Testis (tissue), 2 donors: ENCODE measurements at regions not wholly inside any gene's neighbourhood (a gene's known extent, or its start where the extent isn't known, plus 50 kb on each side); places are given as distances from the start of the nearest gene placed in this dataset.

Source experiments
- DNase-seq: peaks from one replicate; pipeline ENCODE4 v3.0.0-alpha.2; 2019
- H3K27ac ChIP-seq, 2 donors: fragments of 200-600 bp; sonication (generic); one replicate each; pipeline ENCODE4 v1.5.1; 2019
- H3K27me3 ChIP-seq: fragments of 200-600 bp; sonication (generic); one replicate; pipeline ENCODE4 v1.5.1; 2019
- H3K36me3 ChIP-seq: fragments of 200-600 bp; sonication (generic); one replicate; pipeline ENCODE4 v1.5.1; 2017; ENCODE audit warnings: low read depth; ENCODE audit errors: missing control alignments
- H3K4me1 ChIP-seq: fragments of 200-600 bp; sonication (generic); one replicate; pipeline ENCODE4 v1.5.1; 2019
- H3K4me3 ChIP-seq, 2 donors: fragments of 200-600 bp; sonication (generic); one replicate each; pipeline ENCODE4 v1.5.1; 2017 to 2019
- H3K9me3 ChIP-seq: fragments of 200-600 bp; sonication (generic); one replicate; pipeline ENCODE4 v1.5.1; 2017
- CTCF ChIP-seq, 3 experiments: fragments of 450-650 bp in 2 of 3; fragments of 200-600 bp in 1 of 3; sonication (generic) in 1 of 3; IDR thresholded peaks; one replicate each; pipeline ENCODE4 v1.5.1; 2016 to 2019; ENCODE audit warnings: antibody characterized with exemption in 3 of 3, mild to moderate bottlenecking in 2 of 3, moderate library complexity in 1 of 3
- POLR2A ChIP-seq: fragments of 450-650 bp; IDR thresholded peaks from one replicate; pipeline ENCODE4 v1.6.1; 2017; ENCODE audit warnings: antibody characterized with exemption, mild to moderate bottlenecking, moderate library complexity
- WGBS, 2 donors: methylation state at CpG; one replicate each; pipeline ENCODE4 v1.1.5; 2018; 5-methylcytosine and 5-hydroxymethylcytosine counted together
- intact Hi-C: fragments of 100-400 bp; cut with DNase I; formaldehyde crosslinking; loops from one replicate; pipeline ENCODE4 v1.15.1; 2023; ENCODE audit warnings: low total_unique reads

- Histone ChIP-seq H3K27me3 (no peaks in the 10 kb centered on the region), H3K4me1 (no peaks in the 10 kb centered on the region), H3K9me3 (no peaks in the 10 kb centered on the region), H3K4me3 (no peak overlapping the region), H3K36me3 (no peaks in the 10 kb centered on the region), H3K27ac (no peak overlapping the region)
- intact Hi-C loops: no loop called here
- DNase-seq: no peak
- TF ChIP-seq POLR2A (no peak), CTCF (IDR thresholded peaks at IDR 0.05) (no peak)
- WGBS, 2 donors: 91 to 95% methylated on average over 1 of the region's 1 CpG
Measured at GRCh38 chr6:91708534-91708933, 1121.7 kb upstream of the MAP3K7 start.

- Histone ChIP-seq H3K4me1 (no peaks in the 10 kb centered on the region), H3K27ac (no peak overlapping the region), H3K27me3 (no peaks in the 10 kb centered on the region), H3K9me3 (no peaks in the 10 kb centered on the region), H3K4me3 (no peak overlapping the region), H3K36me3 (no peaks in the 10 kb centered on the region)
- WGBS, 2 donors: 90 to 95% methylated on average over 3 of the region's 3 CpGs
- intact Hi-C loops: no loop called here
- no peak for DNase-seq
- TF ChIP-seq POLR2A (no peak), CTCF (IDR thresholded peaks at IDR 0.05) (no peak)
Measured at GRCh38 chr6:91705646-91706045, 1118.8 kb upstream of the MAP3K7 start.

- Histone ChIP-seq H3K27ac (no peak overlapping the region), H3K27me3 (no peaks in the 10 kb centered on the region), H3K4me3 (no peak overlapping the region), H3K36me3 (no peaks in the 10 kb centered on the region), H3K9me3 (no peaks in the 10 kb centered on the region), H3K4me1 (no peaks in the 10 kb centered on the region)
- intact Hi-C loops: no loop called here
- DNase-seq: no peak
- TF ChIP-seq POLR2A (no peak), CTCF (IDR thresholded peaks at IDR 0.05) (no peak)
- WGBS, 2 donors: 90 to 94% methylated on average over 2 of the region's 2 CpGs
Measured at GRCh38 chr6:91704531-91704930, 1117.7 kb upstream of the MAP3K7 start.

GRCh38 chr6:91697010-91697695, 1110.3 kb upstream of the MAP3K7 start:
- intact Hi-C loops: no loop called here
- H3K36me3 ChIP-seq: no peaks in the 10 kb centered on the region
- 94 to 97% methylated on average over 3 of the region's 3 CpGs for WGBS, 2 donors
- DNase-seq: no peak
- no peaks in the 10 kb centered on the region for H3K9me3 ChIP-seq
- no peak for TF ChIP-seq CTCF (IDR thresholded peaks at IDR 0.05)
- no peak for TF ChIP-seq POLR2A
- H3K4me1 ChIP-seq: no peaks in the 10 kb centered on the region
- H3K27me3 ChIP-seq: no peaks in the 10 kb centered on the region
- H3K27ac ChIP-seq: no peak overlapping the region
- no peak overlapping the region for H3K4me3 ChIP-seq

GRCh38 chr6:91695221-91695620, 1108.3 kb upstream of the MAP3K7 start:
- no peaks in the 10 kb centered on the region for H3K4me1 ChIP-seq
- intact Hi-C loops: no loop called here
- H3K36me3 ChIP-seq: no peaks in the 10 kb centered on the region
- WGBS, 2 donors: 76% methylated on average over 3 of the region's 3 CpGs
- H3K27ac ChIP-seq: no peak overlapping the region
- DNase-seq: no peak
- no peaks in the 10 kb centered on the region for H3K9me3 ChIP-seq
- TF ChIP-seq POLR2A (no peak), CTCF (IDR thresholded peaks at IDR 0.05) (no peak)
- no peaks in the 10 kb centered on the region for H3K27me3 ChIP-seq
- H3K4me3 ChIP-seq: no peak overlapping the region
